ENCODE measurements at regions not wholly inside any gene's neighbourhood (a gene's known extent, or its start where the extent isn't known, plus 50 kb on each side); places are given as distances from the start of the nearest gene placed in this dataset.

- no peak for DNase-seq
Observed at GRCh38 chr20:51121901-51122412, 99.0 kb upstream of the KCNG1 start.

- DNase-seq, result no peak
Observed at GRCh38 chr20:51121272-51121671, 98.4 kb upstream of the KCNG1 start.

GRCh38 chr20:51120868-51121267 is 98.0 kb upstream of the KCNG1 start:
- no peak for DNase-seq

DNA sequence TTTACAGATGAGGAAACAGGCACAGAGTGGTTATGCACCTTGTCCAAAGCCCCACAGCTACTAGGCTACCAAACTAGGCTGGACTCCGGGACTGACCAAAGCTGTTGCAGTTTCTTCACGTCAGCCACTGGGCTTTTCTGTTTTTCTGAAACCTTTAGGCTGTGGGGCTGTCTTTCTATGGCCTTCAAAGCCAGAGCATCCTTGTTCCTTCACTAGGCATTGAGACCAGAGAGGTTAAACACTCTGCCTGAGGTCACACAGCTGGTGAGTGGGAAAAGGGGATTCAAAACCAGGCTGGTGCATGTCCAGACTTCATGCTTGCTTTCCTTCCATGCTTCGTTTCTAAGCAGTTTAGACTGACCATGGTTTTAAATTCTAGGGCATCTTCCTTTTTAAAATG is 97.5 kb upstream of the KCNG1 start:
- DNase-seq, result no peak

DNA sequence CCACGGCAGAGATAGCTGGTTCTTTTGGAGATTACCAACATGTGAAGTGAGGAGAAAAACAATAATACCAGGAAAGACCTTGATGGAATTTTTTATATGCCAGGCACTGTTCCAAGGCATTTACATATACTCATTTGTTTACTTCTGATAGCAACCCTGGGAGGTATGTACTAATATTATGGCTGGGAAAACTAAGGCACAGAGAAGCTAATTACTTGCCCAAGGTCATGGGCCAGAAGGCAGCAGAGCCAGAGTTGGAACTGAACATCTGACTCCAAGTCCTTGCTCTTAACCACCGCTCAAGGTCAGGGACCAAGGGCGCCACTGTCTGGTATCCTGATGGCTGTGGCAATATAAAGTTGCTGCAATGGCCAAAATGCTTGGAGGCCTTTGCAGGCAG is 97.0 kb upstream of the KCNG1 start:
- DNase-seq, result no peak

DNA sequence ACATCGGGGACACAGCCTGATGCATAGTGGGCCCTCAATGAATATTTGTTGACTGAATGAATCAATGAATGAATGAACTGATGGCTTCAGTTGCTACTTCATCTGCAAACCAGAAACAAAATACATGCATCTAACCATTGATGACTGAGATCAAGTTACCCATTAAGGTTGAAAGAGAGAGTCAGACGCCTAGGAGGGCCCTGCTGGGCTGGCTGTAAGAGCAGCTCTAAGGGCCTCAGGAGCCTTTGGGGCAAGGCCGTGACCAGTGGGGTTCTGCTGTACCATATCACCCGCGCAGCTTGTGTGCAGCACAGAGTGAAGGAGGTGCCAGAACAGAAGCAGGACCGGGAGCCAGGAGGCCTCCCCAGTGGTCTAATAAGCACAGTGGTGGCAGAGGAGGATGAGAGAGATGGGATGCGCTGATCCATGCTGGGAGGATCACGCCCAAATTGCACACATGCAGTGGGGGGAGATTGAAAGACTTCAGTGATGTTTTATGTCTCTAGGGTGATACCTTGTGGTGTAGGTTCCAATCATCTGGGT is 96.1 kb upstream of the KCNG1 start:
- no peak for DNase-seq

- DNase-seq, result no peak
Observed at GRCh38 chr20:51118216-51118615, 95.3 kb upstream of the KCNG1 start.

DNA sequence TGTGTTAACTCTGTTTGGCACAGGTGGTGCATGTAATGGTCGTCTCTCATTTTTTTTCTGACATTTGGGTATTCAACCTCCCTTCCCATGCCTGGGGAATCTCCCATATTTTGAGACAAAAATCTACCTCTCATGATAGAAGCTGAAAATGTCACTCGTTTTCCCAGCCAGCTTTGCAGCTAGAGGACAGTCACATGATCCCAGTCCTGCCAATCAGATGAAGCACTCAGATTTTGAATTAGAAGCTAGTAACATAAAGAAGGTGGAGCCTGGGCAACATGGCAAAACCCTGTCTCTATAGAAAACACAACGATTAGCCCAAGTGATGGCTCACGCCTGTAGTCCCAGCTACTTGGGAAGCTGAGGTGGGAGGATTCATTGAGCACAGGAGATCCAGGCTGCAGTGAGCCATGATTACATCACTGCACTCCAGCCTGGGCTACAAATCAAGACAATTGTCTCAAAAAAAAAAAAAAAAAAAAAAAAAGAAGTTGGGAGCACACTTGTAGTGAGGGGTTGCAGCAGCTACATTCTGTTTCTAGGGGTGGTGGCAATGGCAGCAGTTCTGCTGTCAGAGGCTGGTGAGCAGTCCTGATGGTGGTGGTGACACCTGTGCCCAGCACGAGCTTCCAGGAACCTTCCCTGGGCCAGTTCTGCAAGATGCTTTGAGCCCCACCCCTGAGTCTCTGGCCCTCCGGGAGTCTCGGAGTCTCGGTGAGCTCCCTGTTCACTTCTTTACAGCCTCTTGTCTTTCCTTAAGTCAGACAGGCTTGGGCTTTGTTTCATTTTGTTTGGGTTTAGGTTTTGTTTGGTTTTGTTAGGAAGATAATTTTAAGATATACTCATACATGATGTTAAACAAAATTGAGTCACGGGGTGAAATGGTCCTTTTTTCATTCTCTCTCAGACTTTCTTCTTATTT is 94.1 kb upstream of the KCNG1 start:
- DNase-seq, result no peak

- no peak for DNase-seq
Observed at GRCh38 chr20:51111290-51111689, 88.4 kb upstream of the KCNG1 start.

DNA sequence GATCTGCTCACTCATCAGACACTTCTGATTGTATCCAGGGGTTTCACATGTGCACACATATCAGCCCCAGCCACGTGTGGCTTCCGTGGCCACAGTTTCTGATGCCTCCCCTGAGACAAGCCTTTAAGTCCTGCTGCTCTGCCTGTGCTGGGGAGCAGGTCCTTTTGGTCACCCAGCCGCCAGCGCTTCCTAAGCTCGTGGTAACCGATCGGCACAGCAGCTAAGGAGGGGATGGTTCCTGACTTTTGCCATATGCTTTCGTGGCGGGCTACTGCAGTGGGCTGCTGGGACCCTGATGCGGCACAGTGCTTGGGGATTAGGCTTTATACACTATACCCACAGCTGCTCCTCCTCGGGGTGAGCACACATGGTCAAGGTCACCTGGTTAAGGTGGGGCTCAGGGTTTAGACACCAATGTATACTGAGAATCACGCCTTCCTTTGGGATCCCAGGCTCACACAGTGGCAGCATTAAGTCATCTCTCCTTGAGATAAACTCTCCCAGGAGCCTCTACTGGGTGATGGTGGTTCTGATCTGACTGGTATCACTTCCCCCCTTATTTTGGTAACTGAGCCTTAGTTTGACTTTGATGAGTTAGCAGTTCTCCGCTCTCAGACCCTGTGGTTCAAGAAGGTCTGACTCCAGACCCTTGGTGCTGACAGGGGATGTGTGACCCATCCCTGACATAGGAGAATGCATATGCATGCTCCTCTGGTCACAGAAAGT is 85.9 kb upstream of the KCNG1 start:
- DNase-seq, result no peak

GRCh38 chr20:51106011-51106410 is 83.1 kb upstream of the KCNG1 start:
- no peak for DNase-seq

GRCh38 chr20:51104960-51105920 is 82.3 kb upstream of the KCNG1 start:
- no peak for DNase-seq

DNA sequence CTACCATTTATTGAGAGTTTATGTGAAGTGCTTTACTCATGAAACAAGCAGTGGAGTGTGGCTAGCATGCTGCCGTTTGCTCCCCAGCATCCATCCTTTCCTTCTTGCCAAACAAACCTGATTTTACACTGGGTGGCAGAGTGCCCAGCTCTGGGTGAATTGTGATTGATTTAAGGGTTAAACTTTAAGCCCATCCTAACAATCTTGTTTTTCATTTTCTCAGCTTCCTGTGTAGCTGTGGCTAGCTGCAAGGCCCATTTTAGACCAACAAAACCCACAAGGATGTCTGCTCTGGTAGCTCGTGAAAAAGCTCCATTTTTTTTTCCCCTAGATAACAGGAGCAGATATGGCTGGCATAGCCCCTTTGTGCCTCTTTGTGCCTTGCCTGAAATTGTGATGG is 77.7 kb upstream of the KCNG1 start:
- DNase-seq, result no peak

DNA sequence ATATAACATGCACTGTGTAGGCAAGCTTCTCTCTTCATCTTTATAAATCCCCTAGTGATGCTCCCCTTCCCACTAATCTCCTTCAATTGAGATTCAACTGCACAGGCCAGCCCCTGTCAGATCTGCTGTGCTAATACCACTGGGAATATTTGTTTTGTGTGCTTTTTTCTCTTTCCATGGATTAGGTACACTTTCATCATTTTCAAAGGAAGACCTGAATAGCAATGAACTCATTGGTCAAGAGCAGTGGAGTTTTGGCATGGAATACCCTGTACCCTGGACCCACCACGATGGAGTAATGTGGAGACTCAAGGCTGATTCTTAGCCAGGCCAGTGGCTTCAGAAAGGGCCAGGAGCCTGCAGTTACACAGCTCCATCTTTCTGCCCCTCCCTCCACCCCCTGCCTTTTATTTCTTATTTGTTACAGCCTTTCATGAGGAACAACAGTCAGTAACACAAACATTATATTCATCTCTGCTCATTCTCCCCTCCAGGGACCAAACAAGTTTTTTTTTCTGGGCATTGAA is 75.4 kb upstream of the KCNG1 start:
- no peak for DNase-seq

DNA sequence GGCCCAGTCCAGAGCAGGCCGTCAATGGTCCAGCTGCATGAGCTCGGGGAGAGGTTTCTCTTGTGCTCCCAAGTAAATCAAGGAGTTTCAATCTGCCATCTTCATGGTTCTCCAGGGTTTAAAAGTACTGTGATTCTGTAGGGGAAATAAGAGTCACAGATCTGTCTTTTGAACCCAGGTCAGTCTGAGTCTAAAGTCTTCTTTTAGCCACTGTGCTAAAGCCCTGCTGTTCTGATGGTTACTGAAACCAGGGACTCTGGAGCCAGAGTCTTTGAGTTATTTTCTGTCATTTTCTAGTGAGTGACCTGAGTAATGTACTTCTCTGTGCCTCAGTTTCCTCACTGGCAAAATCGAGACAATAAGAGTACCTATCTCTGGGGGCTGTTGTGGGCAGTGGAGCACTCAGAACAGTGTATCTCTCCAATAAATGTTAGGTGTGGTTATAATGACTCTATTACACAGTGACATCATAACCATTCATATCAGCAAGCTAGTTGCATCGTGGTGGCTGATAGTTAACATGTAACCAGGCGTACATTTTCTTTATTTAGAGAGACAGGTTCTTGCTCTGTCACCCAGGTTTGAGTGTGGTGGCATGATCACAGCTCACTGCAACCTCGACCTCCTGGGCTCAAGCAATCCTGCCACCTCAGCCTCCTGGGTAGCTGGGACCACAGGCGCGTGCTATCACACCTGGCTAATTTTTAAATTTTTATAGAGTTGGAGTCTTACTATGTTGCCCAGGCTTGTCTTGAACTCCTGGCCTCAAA is 74.6 kb upstream of the KCNG1 start:
- no peak for DNase-seq

DNA sequence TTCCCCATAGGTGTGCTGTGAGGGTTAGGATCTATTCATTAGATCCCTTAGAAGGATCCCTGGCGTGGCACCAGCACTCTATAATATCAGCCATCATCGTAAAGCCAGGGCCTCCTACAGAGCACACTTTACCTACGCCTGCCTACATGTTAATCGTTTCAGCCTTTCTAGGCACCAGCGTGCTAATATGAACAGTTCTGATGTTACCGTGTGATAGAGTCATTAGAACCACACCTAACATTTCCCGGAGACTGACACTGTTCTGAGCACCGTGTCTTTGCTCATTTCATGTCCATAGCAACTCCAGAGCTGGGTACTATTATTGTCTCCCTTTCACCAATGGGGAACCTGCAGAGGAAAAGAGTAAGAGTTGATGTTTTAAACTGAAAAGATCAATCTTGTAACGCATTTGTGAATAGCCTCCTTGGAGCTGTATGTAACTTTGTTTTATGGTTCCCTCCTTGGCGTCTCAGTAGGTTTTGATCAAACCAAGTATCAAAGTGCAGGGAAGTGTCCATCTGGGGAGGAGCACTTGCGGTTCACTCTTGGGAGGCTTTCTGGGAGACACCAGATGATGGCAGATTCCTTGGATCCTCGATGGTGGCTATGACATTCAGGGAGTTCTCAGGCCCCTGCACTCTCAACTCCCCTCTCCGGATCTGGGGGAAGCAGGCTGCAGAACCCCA is 73.8 kb upstream of the KCNG1 start:
- no peak for DNase-seq

- no peak for DNase-seq
Observed at GRCh38 chr20:51095633-51096521, 73.0 kb upstream of the KCNG1 start.

GRCh38 chr20:51094221-51094620 is 71.3 kb upstream of the KCNG1 start:
- DNase-seq, result no peak

GRCh38 chr20:51093240-51093763 is 70.4 kb upstream of the KCNG1 start:
- DNase-seq, result no peak

DNA sequence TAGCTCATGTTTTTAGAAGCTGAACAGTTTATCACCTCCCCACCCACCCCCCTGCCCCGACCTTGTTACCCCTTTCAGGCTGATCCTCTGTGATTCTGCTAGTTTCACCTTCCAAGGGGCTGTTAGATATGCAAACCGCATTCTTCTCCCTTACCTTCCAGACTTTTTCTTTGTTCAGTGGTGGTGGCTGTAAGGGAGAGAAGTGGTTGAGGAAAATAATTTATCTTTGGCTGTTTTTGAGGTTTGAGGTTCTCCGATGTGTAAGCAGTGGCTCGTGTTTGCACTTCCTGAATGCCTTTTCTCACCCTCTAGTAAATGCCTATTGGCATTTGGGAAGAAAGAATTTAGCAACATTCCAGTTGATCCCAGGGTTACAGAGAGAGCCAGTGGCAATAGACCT is 69.4 kb upstream of the KCNG1 start:
- DNase-seq, result no peak
